Activated CD8-positive, alpha-beta memory T cell treated with anti-CD3 and anti-CD28 coated beads for 48 hours (primary cell): ENCODE measurements at regions not wholly inside any gene's neighbourhood (a gene's known extent, or its start where the extent isn't known, plus 50 kb on each side); places are given as distances from the start of the nearest gene placed in this dataset.
"Not testable (repeated sequence)": the region's sequence is repeated elsewhere in the genome, so short reads cannot be mapped to it uniquely, and the experiment has no call there.

Experiments
- DNase-seq, 3 experiments: peaks; one replicate each; pipeline ENCODE4 v3.0.0-alpha.2; 2020; ENCODE audit warnings: low read depth in 2 of 3, low spot score in 2 of 3

DNA sequence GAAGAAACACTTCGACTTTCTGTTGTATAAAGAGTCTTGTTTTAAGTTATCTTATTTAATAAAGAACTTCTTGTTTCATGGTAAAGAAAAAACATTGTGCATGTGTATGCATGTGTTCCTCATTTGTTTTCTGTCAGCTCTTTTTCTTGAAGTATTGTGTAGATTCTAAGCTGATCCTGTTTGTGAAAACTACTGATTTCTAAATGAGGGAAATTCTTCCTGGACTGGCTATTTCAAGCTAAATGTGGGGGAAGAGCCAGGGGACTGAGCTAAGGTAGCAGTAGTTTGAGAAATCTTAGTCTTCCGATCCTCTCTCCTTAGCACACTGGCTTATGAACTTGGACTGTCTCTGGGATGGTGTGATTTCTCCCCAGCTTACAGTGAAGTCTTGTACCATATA lies 56.4 kb upstream of the RBMS1 start:
- DNase-seq: no peak

DNA sequence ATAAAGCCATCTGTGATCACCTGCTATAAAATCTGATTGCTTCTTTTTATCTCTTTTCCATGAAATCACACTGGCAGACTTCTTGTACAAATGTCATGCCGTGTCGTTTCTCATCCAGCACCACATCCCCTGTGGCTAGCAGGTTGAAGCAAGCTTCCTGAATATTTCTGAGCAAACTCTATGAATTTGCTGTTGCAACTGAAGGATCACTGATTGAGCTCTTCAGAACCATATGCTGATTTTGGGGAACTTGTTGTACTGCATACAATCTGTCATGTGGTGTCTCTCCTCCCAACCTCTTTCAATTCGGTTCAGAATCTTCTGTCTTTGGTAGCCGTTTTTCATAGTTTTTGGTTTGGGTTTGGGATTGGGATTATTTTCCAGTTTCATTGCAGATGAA lies 57.7 kb upstream of the RBMS1 start:
- no peak for DNase-seq

DNA sequence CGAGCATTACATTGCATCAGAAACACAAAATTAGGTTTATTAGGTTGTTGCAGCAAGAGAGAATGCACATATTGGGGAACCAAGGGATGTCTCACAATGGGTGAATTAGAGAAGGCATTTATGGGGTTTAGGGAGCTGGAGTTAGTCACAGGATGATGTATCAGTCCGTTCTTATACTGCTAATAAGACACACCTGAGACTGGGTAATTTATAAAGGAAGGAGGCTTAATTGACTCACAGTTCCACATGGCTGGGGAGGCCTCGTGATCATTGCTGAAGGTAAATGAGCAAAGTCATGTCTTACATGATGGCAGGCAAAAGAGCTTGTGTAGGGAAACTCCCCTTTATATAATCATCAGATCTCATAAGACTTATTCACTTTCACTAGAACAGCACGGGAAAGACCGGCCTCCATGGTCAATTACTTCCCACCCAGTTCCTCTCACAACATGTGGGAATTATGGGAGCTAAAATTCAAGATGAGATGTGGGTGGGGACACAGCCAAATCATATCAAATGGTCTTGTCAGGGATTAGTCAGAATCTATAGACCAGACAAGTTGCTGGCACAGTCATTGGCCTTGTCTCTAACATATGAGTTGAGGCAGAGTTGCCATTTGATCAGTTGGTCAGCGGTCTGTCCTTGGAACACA lies 61.9 kb upstream of the RBMS1 start:
- DNase-seq: no peak

DNA sequence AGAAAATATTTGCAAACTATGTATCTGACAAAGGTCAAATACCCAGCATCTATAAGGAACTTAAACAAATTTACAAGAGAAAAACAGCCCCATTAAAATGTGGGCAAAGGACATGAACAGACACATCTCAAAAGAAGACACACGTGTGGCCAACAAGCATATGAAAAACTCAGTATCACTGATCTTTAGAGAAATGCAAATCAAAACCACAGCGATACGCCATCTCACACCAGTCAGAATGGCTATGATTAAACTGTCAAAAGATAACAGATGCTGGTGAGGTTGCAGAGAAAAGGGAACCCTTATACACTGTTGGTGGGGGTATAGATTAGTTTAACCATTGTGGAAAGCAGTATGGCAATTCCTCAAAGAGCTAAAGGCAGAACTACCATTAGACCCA lies 64.3 kb upstream of the RBMS1 start:
- no peak for DNase-seq

DNA sequence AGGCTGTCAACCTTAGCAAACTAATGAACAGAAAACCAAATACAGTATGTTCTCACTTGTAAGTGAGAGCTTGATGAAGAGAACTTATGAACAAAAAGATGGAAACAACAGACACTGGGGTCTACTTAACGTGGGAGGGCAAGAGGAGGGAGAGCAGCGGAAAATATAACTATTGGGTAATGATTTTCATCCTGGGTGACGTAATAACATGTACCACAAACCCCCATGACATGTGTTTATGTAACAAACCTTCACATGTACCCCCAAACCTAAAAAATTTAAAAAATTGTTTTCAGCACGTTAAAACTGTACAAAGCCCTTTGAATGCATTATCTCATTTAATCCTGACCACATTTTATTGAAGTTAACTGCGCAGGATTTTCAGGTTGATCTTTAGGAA lies 64.9 kb upstream of the RBMS1 start:
- no peak for DNase-seq

DNA sequence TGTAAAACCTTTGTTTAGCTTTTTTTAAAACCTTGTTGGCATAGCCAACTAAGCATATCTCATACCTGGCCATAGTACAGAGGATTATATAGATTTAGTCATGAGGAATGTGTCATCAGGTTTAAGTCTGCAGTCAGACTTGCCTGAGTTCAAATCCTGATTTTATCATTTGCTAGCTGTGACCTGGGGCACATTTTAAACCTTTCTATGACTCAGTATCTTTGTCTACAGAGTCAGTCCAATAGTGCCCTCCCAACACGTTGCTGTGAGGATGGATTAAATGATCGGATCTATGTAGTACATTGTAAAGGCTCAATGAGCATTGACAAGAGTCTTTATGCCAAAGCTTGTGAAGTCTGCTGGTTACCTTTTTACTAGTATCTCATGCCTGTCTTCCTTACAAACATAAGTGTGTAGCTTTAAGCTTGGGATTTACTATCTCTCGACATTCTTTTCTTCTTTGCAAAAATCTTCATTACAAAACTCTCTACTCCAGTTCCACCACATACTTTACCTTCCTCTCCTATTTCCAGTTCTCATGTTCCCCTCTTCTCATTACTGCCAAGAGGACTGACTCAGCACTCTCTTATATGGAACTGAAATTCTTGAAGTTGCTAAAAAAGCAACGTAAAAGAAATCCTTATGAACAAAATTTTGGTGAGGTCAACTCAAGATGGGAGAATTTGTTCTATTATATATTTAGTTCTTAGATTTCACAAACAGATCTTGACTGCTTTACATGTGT lies 68.1 kb upstream of the RBMS1 start:
- no peak for DNase-seq

DNA sequence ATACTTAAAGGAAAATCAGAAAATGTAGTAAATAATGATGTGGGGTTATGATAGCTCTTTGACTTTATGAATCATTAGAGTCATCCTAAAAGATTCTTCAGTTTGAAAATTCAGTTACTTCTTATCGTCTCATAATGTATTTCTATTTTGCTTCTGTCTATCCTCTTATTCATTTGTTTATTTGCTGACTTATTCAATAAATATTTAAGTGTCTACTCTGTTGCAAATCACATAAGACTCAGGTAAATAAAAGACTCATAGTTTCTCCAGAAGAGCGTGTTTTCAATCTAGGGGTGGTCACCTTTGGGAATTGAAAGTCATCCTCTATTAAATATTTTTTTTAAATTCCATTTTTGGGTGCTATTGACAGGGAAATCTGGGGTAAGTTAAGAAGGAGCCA lies 69.1 kb upstream of the RBMS1 start:
- DNase-seq: no peak

DNA sequence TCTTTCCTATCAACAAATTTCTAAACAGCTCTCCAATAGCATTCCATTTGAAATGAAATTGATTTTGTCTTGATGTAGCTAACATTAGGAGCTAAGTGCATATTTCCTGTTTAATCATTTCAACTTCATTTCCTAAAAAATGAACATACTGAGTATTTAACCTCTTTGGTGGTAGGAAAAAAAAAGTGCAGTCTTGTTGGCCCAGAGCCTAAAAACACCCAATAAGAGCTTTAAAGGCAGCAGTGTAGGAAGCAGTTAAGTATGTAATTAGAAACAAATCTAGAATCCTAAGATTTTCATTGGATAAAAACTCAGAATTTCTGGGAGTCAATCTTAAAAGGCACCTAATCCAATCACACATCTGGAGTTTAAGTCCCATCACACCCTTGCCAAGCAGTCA lies 71.0 kb upstream of the RBMS1 start:
- no peak for DNase-seq

DNA sequence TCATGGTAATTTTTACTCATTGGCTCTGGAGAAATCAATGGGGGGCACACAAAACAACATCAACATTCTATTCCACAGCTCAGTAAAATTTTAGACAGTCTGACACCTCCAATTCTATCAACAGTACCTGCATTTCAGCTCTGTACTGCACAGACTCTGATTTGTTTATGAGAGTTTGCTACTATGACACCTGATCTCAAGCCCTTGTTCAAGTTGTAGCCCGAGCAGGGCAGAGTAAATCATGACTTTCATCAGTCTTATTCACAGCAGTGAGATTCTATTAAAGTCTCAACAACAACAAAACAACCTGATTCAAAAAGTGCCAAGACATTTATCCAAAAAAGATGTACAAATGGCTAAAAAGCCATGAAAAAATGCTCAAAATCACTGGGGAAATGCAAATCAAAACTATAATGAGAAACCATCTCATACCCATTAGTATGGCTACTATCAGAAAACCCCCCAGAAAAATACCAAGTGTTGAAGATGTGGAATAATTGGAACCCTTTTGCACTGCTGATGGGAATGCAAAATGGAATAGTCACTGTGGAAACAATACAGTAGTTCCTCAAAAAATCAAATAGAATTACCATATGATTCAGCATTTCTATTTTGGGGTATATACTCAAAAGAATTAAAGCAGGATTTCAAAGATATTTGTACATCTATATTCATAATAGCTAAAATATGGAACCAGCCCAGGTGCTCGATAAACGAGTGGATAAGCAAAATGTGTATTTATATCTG lies 71.7 kb upstream of the RBMS1 start:
- no peak for DNase-seq

DNA sequence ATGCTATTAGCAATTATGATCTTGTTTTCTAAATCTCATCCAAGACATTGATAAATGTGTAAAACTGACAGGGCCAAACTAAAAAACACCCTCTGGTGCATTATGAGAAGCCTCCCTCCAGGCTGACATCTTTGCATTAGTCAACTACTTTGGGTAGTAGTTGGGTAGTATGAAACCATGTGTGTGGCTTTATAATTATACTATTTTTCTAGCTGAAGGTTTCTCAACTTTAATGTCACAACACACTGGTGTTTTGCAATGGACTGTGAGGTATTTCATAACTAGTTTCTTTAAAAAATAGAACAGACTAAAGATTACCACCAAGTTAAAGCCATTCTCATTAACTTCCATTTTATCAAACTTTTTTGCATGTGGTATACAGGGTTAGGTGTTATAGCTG lies 73.1 kb upstream of the RBMS1 start:
- DNase-seq: no peak

DNA sequence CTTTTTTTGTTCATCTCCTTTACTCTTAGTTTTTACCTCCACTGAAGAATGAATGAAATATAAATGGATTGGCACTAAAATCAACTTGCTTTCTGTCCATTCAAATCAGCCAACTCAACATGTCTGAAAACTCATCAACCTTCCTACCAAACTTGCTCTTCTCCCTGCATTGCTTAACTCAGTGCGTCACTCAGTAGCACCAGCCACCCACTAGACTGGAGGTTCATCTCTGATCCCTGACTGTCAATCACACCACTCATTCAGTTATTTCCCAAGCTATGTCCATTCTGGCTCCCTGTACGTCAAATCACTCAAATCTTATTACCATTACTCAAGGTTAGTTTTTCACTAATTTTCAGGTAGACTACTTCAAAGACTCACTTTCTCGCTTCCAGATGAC lies 75.2 kb upstream of the RBMS1 start:
- DNase-seq: no peak

DNA sequence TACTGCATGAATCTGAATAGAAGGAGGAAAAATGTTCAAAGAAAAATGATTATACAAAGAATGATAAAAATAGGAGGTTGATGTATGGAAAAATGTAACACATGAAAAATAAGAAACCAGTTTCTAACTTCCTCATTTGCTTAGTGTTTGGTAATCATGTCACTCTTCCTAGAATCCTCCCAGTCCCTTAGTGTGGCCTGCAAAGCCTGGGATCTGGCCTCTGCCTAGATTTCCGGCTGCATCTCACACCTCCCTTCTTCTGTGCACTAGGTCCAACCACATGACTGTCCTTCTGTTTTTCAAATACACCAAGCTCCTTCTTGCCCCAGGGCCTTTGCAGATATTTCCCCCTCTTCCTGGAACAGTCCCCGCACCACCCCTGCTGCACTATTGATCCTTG lies 76.8 kb upstream of the RBMS1 start:
- DNase-seq: no peak

DNA sequence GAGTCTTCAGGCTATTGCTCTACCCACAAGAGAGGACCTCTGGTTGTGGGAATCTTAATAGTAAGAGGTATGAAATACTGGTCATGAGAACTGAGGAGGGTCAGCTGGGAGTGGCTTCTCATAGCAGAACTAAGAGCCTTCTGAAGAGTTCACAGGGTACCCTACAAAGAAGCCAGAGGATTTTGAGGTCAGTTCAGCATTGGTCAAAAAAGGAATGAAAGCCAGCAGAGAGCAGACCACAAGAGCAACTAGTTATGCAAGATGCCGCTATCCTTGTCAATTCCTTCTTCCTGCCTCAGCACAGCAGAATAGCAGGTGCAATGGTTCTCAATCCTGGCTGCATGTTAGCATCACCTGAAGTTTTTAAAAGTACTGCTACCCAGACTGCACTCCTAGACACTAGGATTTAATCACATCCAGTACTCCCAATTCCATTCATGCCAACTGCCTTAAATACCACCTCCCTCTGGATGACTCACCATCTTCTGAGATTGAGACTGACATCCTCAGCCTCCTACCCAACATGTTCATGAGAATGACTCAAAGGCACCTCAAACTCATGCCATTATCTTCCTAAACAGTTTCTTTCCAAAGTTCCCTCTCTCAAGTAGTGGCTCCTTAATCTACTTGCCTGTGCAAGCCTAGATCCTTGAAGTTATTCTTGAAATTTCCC lies 81.0 kb upstream of the RBMS1 start:
- DNase-seq: no peak

DNA sequence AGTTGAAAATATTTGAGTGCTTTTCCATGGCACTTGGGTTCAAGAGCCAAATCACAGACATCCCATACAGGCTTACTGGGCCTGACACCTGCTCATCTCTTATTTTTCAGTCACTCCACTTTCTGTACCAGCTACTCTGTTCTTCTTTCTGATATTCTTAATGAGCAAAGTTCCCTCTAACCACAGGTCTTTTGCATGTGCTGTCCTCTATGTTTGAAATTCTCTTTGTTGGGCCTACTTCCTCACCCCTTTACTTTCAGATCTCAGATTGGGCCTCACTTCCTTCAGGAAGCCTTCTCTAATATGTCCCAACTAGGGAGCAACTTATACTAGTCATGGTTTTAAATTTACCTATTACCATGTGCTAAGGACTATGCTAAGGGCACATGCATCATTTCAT lies 81.8 kb upstream of the RBMS1 start:
- DNase-seq: no peak

DNA sequence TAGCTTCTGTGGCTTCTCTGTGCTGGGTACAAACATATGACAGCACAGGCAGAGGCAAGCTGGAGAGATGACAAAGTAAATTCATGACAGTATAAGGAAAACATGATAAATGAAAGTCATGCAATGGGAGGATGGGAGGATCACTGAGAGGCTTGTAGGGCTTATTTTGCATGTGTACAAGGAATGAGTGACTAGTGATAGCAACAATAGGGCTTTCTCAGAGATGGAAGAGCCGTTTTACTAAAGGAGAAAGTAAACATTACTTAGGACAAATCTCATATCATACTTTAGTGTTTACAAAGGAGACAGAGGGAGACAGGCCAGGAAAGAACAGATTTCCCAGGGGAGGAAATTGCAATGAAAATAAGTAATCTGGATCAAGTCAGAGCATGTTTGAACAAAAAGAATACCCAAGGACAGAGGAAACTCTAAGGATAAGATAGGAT lies 82.5 kb upstream of the RBMS1 start:
- DNase-seq: no peak

DNA sequence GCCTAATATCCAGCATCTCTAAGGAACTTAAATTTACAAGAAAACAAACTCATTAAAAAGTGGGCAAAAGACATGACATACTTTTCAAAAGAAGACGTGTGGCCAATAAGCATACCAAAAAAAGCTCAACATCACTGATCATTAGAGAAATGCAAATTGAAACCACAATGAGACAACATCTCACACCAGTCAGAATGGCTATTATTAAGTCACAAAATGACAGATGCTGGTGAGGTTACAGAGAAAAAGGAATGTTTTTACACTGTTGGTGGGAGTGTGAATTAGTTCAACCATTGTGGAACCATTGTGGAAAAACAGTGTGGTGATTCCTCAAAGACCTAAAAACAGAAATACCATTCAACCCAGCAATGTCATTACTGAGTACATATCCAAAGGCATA lies 83.5 kb upstream of the RBMS1 start:
- DNase-seq: not testable (repeated sequence)

DNA sequence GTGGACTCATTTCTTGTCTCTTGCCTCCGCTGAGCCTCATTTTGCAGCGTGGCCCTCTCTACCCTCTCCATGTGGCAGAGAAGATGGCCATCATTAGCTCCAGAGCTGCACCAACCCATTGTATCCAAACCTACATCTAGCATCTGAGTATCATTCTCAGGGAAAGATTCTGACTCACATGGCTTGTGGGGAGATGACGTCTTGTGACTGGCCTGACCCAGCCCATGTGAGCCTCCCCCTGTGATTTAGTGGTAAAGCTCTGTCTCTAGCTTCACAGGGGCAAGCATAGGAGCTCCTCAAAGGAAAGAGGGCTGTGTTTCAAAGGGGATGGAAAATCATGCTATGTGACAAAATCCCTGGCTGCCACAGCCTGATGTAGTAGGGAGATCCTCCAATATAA lies 87.4 kb upstream of the RBMS1 start:
- no peak for DNase-seq

DNA sequence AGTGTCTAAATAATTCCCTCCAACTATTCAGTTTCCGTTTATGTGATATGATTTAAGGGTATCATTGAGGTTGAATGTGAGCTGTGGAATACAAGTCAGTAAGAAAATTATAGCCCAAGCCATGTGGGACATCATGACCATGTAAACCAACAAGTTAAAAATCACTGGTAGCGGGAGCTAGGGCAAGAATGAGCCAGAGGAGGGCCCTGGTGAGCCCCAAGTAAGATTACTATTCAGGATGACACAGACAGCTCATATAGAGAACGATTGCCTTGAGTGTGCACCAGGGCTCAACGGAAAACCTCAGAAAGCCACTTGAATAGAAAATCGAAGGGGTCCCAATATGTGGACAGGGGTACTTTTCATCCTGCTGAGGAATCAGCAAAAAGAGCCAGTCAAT lies 87.8 kb upstream of the RBMS1 start:
- DNase-seq: no peak

DNA sequence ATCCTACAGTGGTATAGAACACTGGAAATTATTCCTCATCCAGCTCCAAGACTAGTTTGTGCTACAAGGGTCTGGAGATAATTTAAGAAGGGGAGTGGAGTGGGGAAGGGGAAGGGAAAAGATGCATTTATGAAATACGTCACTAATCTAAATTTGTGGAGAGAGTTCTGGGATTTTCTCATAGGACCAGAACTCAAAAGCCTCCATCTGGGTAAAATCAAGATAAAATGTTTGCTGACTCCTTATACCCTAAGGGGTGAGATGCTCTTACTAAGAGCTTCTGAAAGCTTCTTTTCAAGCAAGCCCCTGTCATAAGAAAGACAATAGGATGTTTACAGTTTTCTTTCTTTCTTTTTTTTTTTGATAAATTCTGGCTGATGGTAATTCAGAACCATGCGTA lies 88.5 kb upstream of the RBMS1 start:
- no peak for DNase-seq

DNA sequence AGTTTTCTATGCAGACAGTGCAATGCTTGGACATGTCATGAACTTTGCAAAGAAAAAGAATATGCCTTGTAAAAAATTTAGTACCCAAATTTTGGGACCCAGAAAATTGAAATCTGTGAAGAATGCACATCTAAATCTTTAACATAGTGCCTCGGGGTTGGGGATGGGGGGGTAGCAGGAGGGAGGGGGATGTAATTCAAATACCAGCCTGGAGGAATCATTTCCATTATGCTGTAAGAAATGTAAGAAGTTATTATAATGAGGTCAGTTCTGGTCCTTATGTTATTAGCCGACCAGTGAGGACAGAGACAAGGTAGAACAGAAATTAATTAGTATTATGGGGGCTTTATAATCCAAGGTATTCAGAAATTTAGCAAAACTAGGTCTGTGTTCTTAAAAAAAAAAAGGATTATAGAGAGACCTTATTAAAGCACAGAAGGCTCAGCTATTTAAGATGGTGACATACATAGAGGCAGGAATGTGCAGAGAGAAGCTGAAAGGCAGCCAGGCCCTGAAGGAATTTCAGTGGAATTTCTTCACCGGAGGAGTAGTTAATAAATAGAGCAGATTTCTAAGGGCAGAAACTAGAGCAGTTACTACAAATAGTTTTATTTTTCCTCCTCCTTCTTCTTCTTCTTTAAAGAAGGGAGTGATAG lies 89.0 kb upstream of the RBMS1 start:
- DNase-seq: no peak

DNA sequence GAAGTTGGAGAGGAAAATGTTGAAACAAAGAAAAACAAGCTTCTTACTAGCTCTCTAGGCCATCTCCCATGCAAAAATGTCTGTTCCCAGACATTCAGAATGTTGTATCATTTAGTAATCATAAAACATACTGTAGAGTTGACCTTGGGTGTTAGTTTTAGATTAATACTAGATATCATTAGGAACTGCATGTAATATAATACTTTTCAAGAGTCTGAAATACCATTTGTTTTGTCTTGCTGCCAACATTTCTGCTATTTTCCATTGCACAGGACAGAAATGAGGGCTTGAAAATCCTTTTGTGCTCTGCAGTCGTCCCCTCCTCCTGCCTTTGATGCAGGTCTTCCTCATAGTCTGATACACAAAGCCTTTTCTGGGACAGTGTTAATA lies 89.5 kb upstream of the RBMS1 start:
- DNase-seq: no peak
